ENCODE measurements at regions not wholly inside any gene's neighbourhood (a gene's known extent, or its start where the extent isn't known, plus 50 kb on each side); places are given as distances from the start of the nearest gene placed in this dataset.

DNA sequence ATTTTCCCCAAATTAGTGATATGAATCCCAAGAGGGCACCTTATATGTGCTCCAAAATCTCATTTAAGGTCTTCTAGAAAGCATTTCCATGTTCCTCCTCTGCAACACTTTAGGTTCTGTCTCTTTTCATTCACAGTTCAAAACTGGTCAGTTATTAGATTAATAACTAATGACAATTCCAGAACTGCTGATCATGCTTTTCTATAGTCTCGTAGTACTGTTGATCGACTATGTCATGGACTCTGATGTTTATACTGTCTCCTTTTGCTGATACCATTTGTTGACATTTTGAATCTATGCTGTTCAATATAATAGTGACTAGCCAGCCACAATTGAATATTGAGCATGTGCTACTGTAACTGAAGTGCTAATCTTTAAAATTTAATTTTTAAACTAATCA is 728.3 kb downstream of the LRFN5 start:
- DNase-seq (no peak), ATAC-seq (ENCODE audit: low read depth) (no peak)
- no peak overlapping the region for H4K91ac ChIP-seq (ENCODE audit: insufficient read depth, low read depth, low read length)
- TF ChIP-seq NFE2L2 (IDR thresholded peaks at IDR 0.05; ENCODE audit: low read depth, low read length) (no peak), MAFK (IDR thresholded peaks at IDR 0.05; ENCODE audit: low read depth, low read length) (peak; percentile 52)
- dilution Hi-C loops (cut with HindIII; ENCODE audit: low sequenced_read_pairs, unreplicated experiment) (no loop called here), in situ Hi-C loops (cut with MboI; ENCODE audit: low sequenced_read_pairs) (no loop called here), intact Hi-C loops (cut with micrococcal nuclease) (no loop called here)
- no TSS peak for BruUV-seq (replicated peaks)
- no peak overlapping the region for H3K23ac ChIP-seq (ENCODE audit: low read depth, low read length)
- no peaks in the 10 kb centered on the region for H3K79me1 ChIP-seq (ENCODE audit: low read depth in 1 of 2, low read length in 2 of 2)
- no peaks in the 10 kb centered on the region for H3K9me1 ChIP-seq (ENCODE audit: insufficient read depth, low read length)
- no peak overlapping the region for H3K4ac ChIP-seq (ENCODE audit: low read depth, low read length)
- no peaks in the 10 kb centered on the region for H3K9me3 ChIP-seq (ENCODE audit: control insufficient read depth, insufficient read depth, low read length)
- POLR2A ChIA-PET (ENCODE audit: unreplicated experiment) = no interaction called here
- H3K56ac ChIP-seq (ENCODE audit: extremely low read depth, insufficient read depth, low read length) = no peak overlapping the region
- H2BK120ac ChIP-seq (ENCODE audit: low read depth, low read length) = no peak overlapping the region
- no peak overlapping the region for H2BK20ac ChIP-seq (ENCODE audit: low read depth, low read length)
- no peak overlapping the region for H2AK5ac ChIP-seq (ENCODE audit: low read depth, low read length)
- no peak overlapping the region for H3K4me2 ChIP-seq (ENCODE audit: low read depth, low read length)
- H3K4me3 ChIP-seq (ENCODE audit: insufficient read depth, low read depth, low read length) = no peak overlapping the region
- H2BK15ac ChIP-seq (ENCODE audit: low read depth, low read length) = no peak overlapping the region
- H2AK9ac ChIP-seq (replicated peaks; ENCODE audit: low read depth, low read length, poor library complexity) = no peak overlapping the region
- H2AFZ ChIP-seq (replicated peaks; ENCODE audit: low read length, poor library complexity) = no peak overlapping the region
- H3K27me3 ChIP-seq (ENCODE audit: control insufficient read depth, insufficient read depth, low read length) = no peaks in the 10 kb centered on the region
- H4K20me1 ChIP-seq (ENCODE audit: insufficient read depth, low read length) = no peaks in the 10 kb centered on the region
- H4K8ac ChIP-seq (ENCODE audit: low read depth in 2 of 2, low read length in 2 of 2) = no peak overlapping the region
- H2BK5ac ChIP-seq (ENCODE audit: low read depth, low read length, poor library complexity, severe bottlenecking) = no peak overlapping the region
- no peak overlapping the region for H3K14ac ChIP-seq (replicated peaks; ENCODE audit: low read depth, low read length)
- no peak overlapping the region for H4K5ac ChIP-seq (ENCODE audit: low read depth, low read length)
- H3K4me1 ChIP-seq (ENCODE audit: control insufficient read depth, insufficient read depth, low read length) = no peaks in the 10 kb centered on the region
- no CpG with 5 or more reads among the region's 2 CpGs for WGBS, 2 experiments (ENCODE audit: extremely low coverage in 2 of 2, insufficient read length in 1 of 2)
- H3K27ac ChIP-seq (ENCODE audit: insufficient read depth, low read length) = no peak overlapping the region
- CTCF ChIA-PET = no interaction called here
- H3K36me3 ChIP-seq (ENCODE audit: control insufficient read depth, insufficient read depth, low read length) = no peaks in the 10 kb centered on the region
- no peak overlapping the region for H3K9ac ChIP-seq (ENCODE audit: low read depth, low read length)
- no peak overlapping the region for H3K18ac ChIP-seq (ENCODE audit: low read depth, low read length)
